Cardiac septum (tissue), 1 donor: ENCODE measurements at regions not wholly inside any gene's neighbourhood (a gene's known extent, or its start where the extent isn't known, plus 50 kb on each side); places are given as distances from the start of the nearest gene placed in this dataset.
"Not testable (repeated sequence)": the region's sequence is repeated elsewhere in the genome, so short reads cannot be mapped to it uniquely, and the experiment has no call there.

Experiments used
- DNase-seq: peaks from one replicate; pipeline ENCODE4 v3.0.0-alpha.2; 2020; ENCODE audit warnings: low spot score
- intact Hi-C: fragments of 100-400 bp; cut with DNase I; formaldehyde crosslinking; loops from one replicate; pipeline ENCODE4 v1.14.0; 2022
- donor health status: DM: no; HTN: no; CAD: no.

GRCh38 chr13:86563308-86563707 lies 764.1 kb upstream of the SLITRK6 start:
- no peak for DNase-seq
- intact Hi-C loops: no loop called here

- intact Hi-C loops: no loop called here
- no peak for DNase-seq
Observed at GRCh38 chr13:86567119-86567518, 767.9 kb upstream of the SLITRK6 start.

- intact Hi-C loops: no loop called here
- no peak for DNase-seq
Observed at GRCh38 chr13:86569119-86569518, 769.9 kb upstream of the SLITRK6 start.

- intact Hi-C loops: no loop called here
- no peak for DNase-seq
Observed at GRCh38 chr13:86569974-86570373, 770.8 kb upstream of the SLITRK6 start.

- intact Hi-C loops: no loop called here
- DNase-seq: no peak
Observed at GRCh38 chr13:86572115-86572514, 772.9 kb upstream of the SLITRK6 start.

- no peak for DNase-seq
- intact Hi-C loops: no loop called here
Observed at GRCh38 chr13:86579662-86580061, 780.4 kb upstream of the SLITRK6 start.

- intact Hi-C loops: no loop called here
- DNase-seq: no peak
Observed at GRCh38 chr13:86581706-86582105, 782.5 kb upstream of the SLITRK6 start.

GRCh38 chr13:86584301-86584700 lies 785.1 kb upstream of the SLITRK6 start:
- no peak for DNase-seq
- intact Hi-C loops: no loop called here

GRCh38 chr13:86585835-86586234 lies 786.6 kb upstream of the SLITRK6 start:
- intact Hi-C loops: no loop called here
- DNase-seq: no peak

- DNase-seq: no peak
- intact Hi-C loops: no loop called here
Observed at GRCh38 chr13:86591862-86592261, 792.6 kb upstream of the SLITRK6 start.

- no peak for DNase-seq
- intact Hi-C loops: no loop called here
Observed at GRCh38 chr13:86601351-86601750, 802.1 kb upstream of the SLITRK6 start.

GRCh38 chr13:86606264-86606663 lies 807.0 kb upstream of the SLITRK6 start:
- DNase-seq: no peak
- intact Hi-C loops: no loop called here

GRCh38 chr13:86608701-86609100 lies 809.5 kb upstream of the SLITRK6 start:
- intact Hi-C loops: no loop called here
- DNase-seq: no peak

GRCh38 chr13:86633346-86633745 lies 834.1 kb upstream of the SLITRK6 start:
- intact Hi-C loops: no loop called here
- DNase-seq: no peak

- intact Hi-C loops: not testable (repeated sequence)
Observed at GRCh38 chr13:86651171-86651570, 852.0 kb upstream of the SLITRK6 start.

GRCh38 chr13:86653009-86653408 lies 853.8 kb upstream of the SLITRK6 start:
- intact Hi-C loops: no loop called here

More at GRCh38 chr13:86651171-86651570, 852.0 kb upstream of the SLITRK6 start:
- not testable (repeated sequence) for DNase-seq

GRCh38 chr13:86655561-86655960 lies 856.3 kb upstream of the SLITRK6 start:
- no peak for DNase-seq
- intact Hi-C loops: no loop called here

More at GRCh38 chr13:86653009-86653408, 853.8 kb upstream of the SLITRK6 start:
- no peak for DNase-seq

- intact Hi-C loops: no loop called here
- DNase-seq: no peak
Observed at GRCh38 chr13:86660090-86660489, 860.9 kb upstream of the SLITRK6 start.

GRCh38 chr13:86665842-86666241 lies 866.6 kb upstream of the SLITRK6 start:
- no peak for DNase-seq
- intact Hi-C loops: no loop called here

GRCh38 chr13:86673931-86674431 lies 874.8 kb upstream of the SLITRK6 start:
- no peak for DNase-seq
- intact Hi-C loops: no loop called here

GRCh38 chr13:86681223-86681622 lies 882.0 kb upstream of the SLITRK6 start:
- intact Hi-C loops: no loop called here
- DNase-seq: no peak

- intact Hi-C loops: no loop called here
Observed at GRCh38 chr13:86684402-86684801, 885.2 kb upstream of the SLITRK6 start.

More at GRCh38 chr13:86684402-86684801, 885.2 kb upstream of the SLITRK6 start:
- no peak for DNase-seq
